Ascending aorta (tissue), 2 donors: ENCODE measurements at regions not wholly inside any gene's neighbourhood (a gene's known extent, or its start where the extent isn't known, plus 50 kb on each side); places are given as distances from the start of the nearest gene placed in this dataset.

Experiments
- DNase-seq, 2 donors: peaks; one replicate each; pipeline ENCODE4 v3.0.0-alpha.2; 2019; ENCODE audit warnings: low spot score in 2 of 2
- H3K27ac ChIP-seq, 2 donors: fragments of 200-600 bp; sonication (generic); one replicate each; pipeline ENCODE4 v1.5.1; 2016 to 2017; ENCODE audit warnings: mild to moderate bottlenecking in 1 of 2
- H3K27me3 ChIP-seq: fragments of 200-600 bp; sonication (generic); one replicate; pipeline ENCODE4 v1.5.1; 2017
- H3K36me3 ChIP-seq, 2 donors: fragments of 200-600 bp; sonication (generic); one replicate each; pipeline ENCODE4 v1.5.1; 2016
- H3K4me1 ChIP-seq, 2 donors: fragments of 200-600 bp; sonication (generic); one replicate each; pipeline ENCODE4 v1.5.1; 2016 to 2017; ENCODE audit warnings: mild to moderate bottlenecking in 1 of 2
- H3K4me3 ChIP-seq, 2 donors: fragments of 200-600 bp; sonication (generic); one replicate each; pipeline ENCODE4 v1.5.1; 2016 to 2017; ENCODE audit warnings: mild to moderate bottlenecking in 1 of 2
- H3K9me3 ChIP-seq, 2 donors: fragments of 200-600 bp; sonication (generic); one replicate each; pipeline ENCODE4 v1.5.1; 2016
- intact Hi-C: fragments of 100-400 bp; cut with DNase I; formaldehyde crosslinking; loops from one replicate; pipeline ENCODE4 v1.15.1; 2023
- TF ChIP-seq, protein P1 (sequence below), 3 experiments: fragments of 200-600 bp in 2 of 3; fragments of 450-650 bp in 1 of 3; sonication (generic) in 2 of 3; IDR thresholded peaks; one replicate each; pipeline ENCODE4 v1.5.1; 2016 to 2019; ENCODE audit warnings: antibody characterized with exemption in 3 of 3, mild to moderate bottlenecking in 1 of 3, moderate library complexity in 1 of 3

DNA sequence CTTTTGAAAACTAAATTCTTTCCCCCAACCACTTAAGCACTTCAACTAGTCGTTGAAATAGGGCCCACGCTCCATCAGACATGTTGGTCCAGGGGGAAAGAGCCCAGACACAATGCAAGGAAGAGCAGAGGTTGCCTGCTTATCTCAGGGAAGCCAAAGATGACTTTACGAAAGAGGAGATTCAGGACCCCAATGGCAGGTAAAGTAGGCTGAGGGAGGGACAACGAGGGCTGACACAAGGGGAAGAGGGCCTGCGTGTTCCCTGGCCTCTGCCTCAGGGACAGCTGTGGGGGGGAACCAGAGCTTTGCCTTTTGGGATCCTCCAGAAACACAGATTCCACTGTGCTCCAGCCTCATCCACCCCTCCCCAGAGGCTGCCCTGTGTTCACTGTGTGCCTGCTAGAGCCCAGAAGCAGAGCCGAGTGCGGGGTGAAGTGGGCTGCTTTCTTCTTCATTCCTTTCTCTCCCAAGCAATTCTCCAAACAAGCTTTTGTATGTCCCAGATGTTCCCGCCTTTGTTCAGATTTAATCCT lies 135.5 kb upstream of the GRIK3 start:
- TF ChIP-seq, protein P1, sequence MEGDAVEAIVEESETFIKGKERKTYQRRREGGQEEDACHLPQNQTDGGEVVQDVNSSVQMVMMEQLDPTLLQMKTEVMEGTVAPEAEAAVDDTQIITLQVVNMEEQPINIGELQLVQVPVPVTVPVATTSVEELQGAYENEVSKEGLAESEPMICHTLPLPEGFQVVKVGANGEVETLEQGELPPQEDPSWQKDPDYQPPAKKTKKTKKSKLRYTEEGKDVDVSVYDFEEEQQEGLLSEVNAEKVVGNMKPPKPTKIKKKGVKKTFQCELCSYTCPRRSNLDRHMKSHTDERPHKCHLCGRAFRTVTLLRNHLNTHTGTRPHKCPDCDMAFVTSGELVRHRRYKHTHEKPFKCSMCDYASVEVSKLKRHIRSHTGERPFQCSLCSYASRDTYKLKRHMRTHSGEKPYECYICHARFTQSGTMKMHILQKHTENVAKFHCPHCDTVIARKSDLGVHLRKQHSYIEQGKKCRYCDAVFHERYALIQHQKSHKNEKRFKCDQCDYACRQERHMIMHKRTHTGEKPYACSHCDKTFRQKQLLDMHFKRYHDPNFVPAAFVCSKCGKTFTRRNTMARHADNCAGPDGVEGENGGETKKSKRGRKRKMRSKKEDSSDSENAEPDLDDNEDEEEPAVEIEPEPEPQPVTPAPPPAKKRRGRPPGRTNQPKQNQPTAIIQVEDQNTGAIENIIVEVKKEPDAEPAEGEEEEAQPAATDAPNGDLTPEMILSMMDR (IDR thresholded peaks at IDR 0.05): no peak
- intact Hi-C loops: no loop called here
- Histone ChIP-seq H3K4me3 (no peak overlapping the region), H3K27ac (no peak overlapping the region), H3K9me3 (no peaks in the 10 kb centered on the region), H3K36me3 (no peaks in the 10 kb centered on the region), H3K27me3 (no peaks in the 10 kb centered on the region), H3K4me1 (no peaks in the 10 kb centered on the region)
- no peak for DNase-seq

DNA sequence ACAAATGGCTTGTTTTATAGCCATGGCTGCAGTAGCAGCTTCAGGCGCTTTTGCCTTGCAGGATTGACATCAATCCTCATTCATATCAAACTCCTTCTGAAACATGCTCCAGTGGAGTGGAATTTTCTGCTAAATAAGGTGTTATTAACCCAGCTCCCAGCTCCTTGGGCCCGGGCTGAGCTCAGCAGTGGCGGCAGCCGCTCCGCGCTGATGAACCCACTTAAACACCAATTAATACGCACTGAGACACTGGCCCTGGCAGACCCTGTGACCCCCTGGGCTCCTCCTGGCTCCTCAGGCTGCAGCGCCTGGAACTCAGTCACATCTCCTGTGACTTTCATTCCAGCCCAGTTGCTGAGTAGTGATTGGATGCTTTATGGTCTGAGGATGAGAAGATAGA lies 137.4 kb upstream of the GRIK3 start:
- Histone ChIP-seq H3K27ac (no peak overlapping the region), H3K4me3 (no peak overlapping the region), H3K9me3 (no peaks in the 10 kb centered on the region), H3K27me3 (no peaks in the 10 kb centered on the region), H3K4me1 (no peaks in the 10 kb centered on the region), H3K36me3 (no peaks in the 10 kb centered on the region)
- DNase-seq: no peak
- intact Hi-C loops: no loop called here
- TF ChIP-seq, protein P1 (IDR thresholded peaks at IDR 0.05): no peak

DNA sequence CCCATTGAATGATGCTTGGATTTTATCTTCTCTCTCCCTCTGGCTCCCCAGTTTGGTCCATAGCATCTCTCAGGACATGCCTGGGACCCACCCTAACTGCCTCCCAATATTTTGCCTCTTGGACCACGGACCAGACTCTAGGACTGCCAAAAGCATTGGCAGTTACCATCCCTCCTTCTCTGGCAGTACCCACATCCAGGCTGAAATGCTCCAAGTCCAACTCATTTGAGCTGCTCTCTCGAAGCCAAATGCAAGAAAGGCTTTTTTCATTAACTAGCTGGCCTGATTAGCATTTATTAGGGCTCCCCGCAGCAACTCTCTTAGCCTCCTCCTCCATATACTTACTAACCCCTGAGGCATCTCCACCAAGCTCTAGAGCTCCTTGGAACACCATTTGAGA lies 140.0 kb upstream of the GRIK3 start:
- Histone ChIP-seq H3K36me3 (no peaks in the 10 kb centered on the region), H3K27me3 (no peaks in the 10 kb centered on the region), H3K9me3 (no peaks in the 10 kb centered on the region), H3K27ac (no peak overlapping the region), H3K4me3 (no peak overlapping the region), H3K4me1 (no peaks in the 10 kb centered on the region)
- intact Hi-C loops: no loop called here
- DNase-seq: no peak
- TF ChIP-seq, protein P1 (IDR thresholded peaks at IDR 0.05): no peak

DNA sequence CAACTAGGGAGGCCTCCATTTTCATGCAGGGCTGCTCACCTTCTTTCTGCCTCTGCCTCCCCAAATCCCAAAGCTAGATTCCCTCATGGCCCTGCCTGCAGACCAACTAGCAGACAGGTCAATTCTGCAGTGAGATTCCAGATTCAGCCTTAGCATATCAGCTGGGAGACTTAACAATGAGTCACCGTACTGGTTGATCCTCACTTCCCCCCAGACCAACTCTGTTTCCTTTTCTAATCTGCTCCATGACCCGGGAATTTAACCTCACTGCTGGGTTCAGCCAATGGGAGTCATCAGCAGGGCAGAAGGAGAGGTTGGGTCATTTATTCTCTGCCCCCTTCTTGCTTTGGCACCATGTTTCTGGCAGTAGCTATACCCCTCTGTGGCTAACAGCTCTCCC lies 140.6 kb upstream of the GRIK3 start:
- TF ChIP-seq, protein P1 (IDR thresholded peaks at IDR 0.05): no peak
- no peak for DNase-seq
- H3K9me3 ChIP-seq: no peaks in the 10 kb centered on the region
- H3K27me3 ChIP-seq: no peaks in the 10 kb centered on the region
- H3K27ac ChIP-seq: no peak overlapping the region
- intact Hi-C loops: no loop called here
- H3K4me1 ChIP-seq: no peaks in the 10 kb centered on the region
- H3K4me3 ChIP-seq: no peak overlapping the region
- H3K36me3 ChIP-seq: no peaks in the 10 kb centered on the region

DNA sequence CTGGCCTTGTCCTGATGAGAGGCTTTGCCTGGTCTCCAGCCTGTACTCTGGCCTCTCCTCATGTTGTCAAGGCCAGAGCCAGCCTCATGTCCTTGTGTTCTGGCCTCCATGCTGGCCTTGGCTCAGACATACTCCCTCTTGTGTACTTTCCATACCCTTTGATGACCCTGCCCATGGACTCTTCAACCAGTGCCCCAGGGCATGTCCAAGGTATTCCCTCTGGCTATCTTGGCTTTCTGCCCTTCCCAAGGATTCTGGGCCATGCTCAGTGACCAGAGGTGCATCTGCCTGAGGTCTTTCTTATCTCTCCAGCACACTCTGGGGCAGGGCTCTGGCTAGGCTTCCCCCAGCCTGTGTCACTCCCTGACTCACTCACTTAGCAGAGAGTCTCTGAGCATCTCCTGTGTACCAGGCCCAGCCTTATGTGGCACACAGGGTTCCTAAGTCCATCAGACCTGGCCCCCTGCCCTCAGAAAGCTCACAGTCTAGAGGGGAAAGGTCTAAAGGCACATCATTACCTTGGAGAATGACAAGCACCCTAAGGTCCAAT lies 141.4 kb upstream of the GRIK3 start:
- Histone ChIP-seq H3K4me3 (no peak overlapping the region), H3K4me1 (no peaks in the 10 kb centered on the region), H3K27ac (no peak overlapping the region), H3K36me3 (no peaks in the 10 kb centered on the region), H3K27me3 (no peaks in the 10 kb centered on the region), H3K9me3 (no peaks in the 10 kb centered on the region)
- intact Hi-C loops: no loop called here
- DNase-seq: no peak
- TF ChIP-seq, protein P1 (IDR thresholded peaks at IDR 0.05): no peak

DNA sequence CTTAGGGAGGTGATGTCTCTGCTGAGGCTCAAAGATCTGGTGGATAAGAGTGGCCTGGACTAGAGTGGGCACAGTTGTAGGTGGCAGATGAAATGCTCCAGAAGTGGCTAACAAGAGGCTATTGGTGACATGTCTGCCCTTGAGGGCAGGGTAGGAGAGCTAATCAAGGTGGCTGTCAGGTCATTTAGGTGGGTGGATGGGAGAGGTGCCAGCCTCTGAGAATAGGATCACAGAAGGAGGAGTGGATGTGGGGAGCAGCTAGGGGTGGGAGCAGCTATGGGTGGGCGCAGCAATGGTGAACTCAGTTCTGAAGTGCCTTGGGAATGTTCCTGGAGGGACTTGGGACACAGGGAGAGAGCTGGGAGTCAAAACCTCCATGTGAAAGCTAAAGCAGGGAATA lies 142.0 kb upstream of the GRIK3 start:
- no peaks in the 10 kb centered on the region for H3K9me3 ChIP-seq
- TF ChIP-seq, protein P1 (IDR thresholded peaks at IDR 0.05): no peak
- no peak for DNase-seq
- H3K27me3 ChIP-seq: no peaks in the 10 kb centered on the region
- H3K4me3 ChIP-seq: no peak overlapping the region
- no peak overlapping the region for H3K27ac ChIP-seq
- intact Hi-C loops: no loop called here
- no peaks in the 10 kb centered on the region for H3K36me3 ChIP-seq
- no peaks in the 10 kb centered on the region for H3K4me1 ChIP-seq
